Effector CD8-positive, alpha-beta T cell (primary cell): ENCODE measurements at regions not wholly inside any gene's neighbourhood (a gene's known extent, or its start where the extent isn't known, plus 50 kb on each side); places are given as distances from the start of the nearest gene placed in this dataset.

Experiments used
- DNase-seq: peaks from one replicate; lab custom pipeline; 2025; lab: John Stamatoyannopoulos, UW

GRCh38 chr2:82690757-82691411 lies 1768.2 kb downstream of the SUCLG1 start:
- no peak for DNase-seq

GRCh38 chr2:82675186-82675585 lies 1783.9 kb downstream of the SUCLG1 start:
- DNase-seq, result no peak

GRCh38 chr2:82674652-82675051 lies 1784.4 kb downstream of the SUCLG1 start:
- no peak for DNase-seq

- no peak for DNase-seq
Observed at GRCh38 chr2:82667491-82667890, 1791.6 kb downstream of the SUCLG1 start.

GRCh38 chr2:82665691-82666090 lies 1793.4 kb downstream of the SUCLG1 start:
- no peak for DNase-seq

- no peak for DNase-seq
Observed at GRCh38 chr2:82657106-82657505, 1802.0 kb downstream of the SUCLG1 start.

- DNase-seq, result no peak
Observed at GRCh38 chr2:82656420-82656819, 1802.7 kb downstream of the SUCLG1 start.

GRCh38 chr2:82652117-82652516 lies 1807.0 kb downstream of the SUCLG1 start:
- no peak for DNase-seq

- DNase-seq, result no peak
Observed at GRCh38 chr2:82650038-82650437, 1809.0 kb downstream of the SUCLG1 start.

GRCh38 chr2:82641598-82642180 lies 1817.4 kb downstream of the SUCLG1 start:
- no peak for DNase-seq

GRCh38 chr2:82636402-82637020 lies 1822.6 kb downstream of the SUCLG1 start:
- DNase-seq, result no peak

GRCh38 chr2:82599021-82599420 lies 1860.1 kb downstream of the SUCLG1 start:
- DNase-seq, result no peak

GRCh38 chr2:82596581-82596980 lies 1862.5 kb downstream of the SUCLG1 start:
- DNase-seq, result no peak

GRCh38 chr2:82591718-82592117 lies 1867.4 kb downstream of the SUCLG1 start:
- DNase-seq, result no peak

- no peak for DNase-seq
Observed at GRCh38 chr2:82576656-82577055, 1882.4 kb downstream of the SUCLG1 start.

GRCh38 chr2:82539280-82539621 lies 1919.8 kb downstream of the SUCLG1 start:
- no peak for DNase-seq

- no peak for DNase-seq
Observed at GRCh38 chr2:82538590-82539279, 1920.3 kb downstream of the SUCLG1 start.

- DNase-seq, result no peak
Observed at GRCh38 chr2:82528288-82528687, 1930.8 kb downstream of the SUCLG1 start.

GRCh38 chr2:82527124-82527523 lies 1932.0 kb downstream of the SUCLG1 start:
- no peak for DNase-seq

- no peak for DNase-seq
Observed at GRCh38 chr2:82526277-82526676, 1932.8 kb downstream of the SUCLG1 start.

- no peak for DNase-seq
Observed at GRCh38 chr2:82525744-82526143, 1933.3 kb downstream of the SUCLG1 start.

- DNase-seq, result no peak
Observed at GRCh38 chr2:82524826-82525225, 1934.3 kb downstream of the SUCLG1 start.

- no peak for DNase-seq
Observed at GRCh38 chr2:82511894-82512293, 1947.2 kb downstream of the SUCLG1 start.
